HG03469 (cell line): ENCODE measurements at regions not wholly inside any gene's neighbourhood (a gene's known extent, or its start where the extent isn't known, plus 50 kb on each side); places are given as distances from the start of the nearest gene placed in this dataset.
"Not testable (repeated sequence)": the region's sequence is repeated elsewhere in the genome, so short reads cannot be mapped to it uniquely, and the experiment has no call there.

ENCODE experiments used
- ATAC-seq: cut with Tn5 transposase; IDR thresholded peaks from one replicate; pipeline ENCODE4 v1.9.1; 2021; ENCODE audit warnings: mild to moderate bottlenecking, moderate library complexity, moderate number of reproducible peaks; ENCODE audit not compliant: unreplicated experiment

GRCh38 chr1:843946-844345 is 79.8 kb upstream of the SAMD11 start:
- ATAC-seq, result not testable (repeated sequence)

- no peak for ATAC-seq
These were observed 79.2 kb upstream of the SAMD11 start for GRCh38 chr1:844472-845026.

GRCh38 chr1:845641-846040 is 78.1 kb upstream of the SAMD11 start:
- not testable (repeated sequence) for ATAC-seq

- ATAC-seq, result not testable (repeated sequence)
These were observed 73.8 kb upstream of the SAMD11 start for GRCh38 chr1:849873-850272.

GRCh38 chr1:850318-850717 is 73.4 kb upstream of the SAMD11 start:
- ATAC-seq, result not testable (repeated sequence)

- ATAC-seq, result not testable (repeated sequence)
These were observed 72.3 kb upstream of the SAMD11 start for GRCh38 chr1:851398-851797.

GRCh38 chr1:851841-852240 is 71.9 kb upstream of the SAMD11 start:
- ATAC-seq, result not testable (repeated sequence)

GRCh38 chr1:855202-855981 is 68.3 kb upstream of the SAMD11 start:
- ATAC-seq, result not testable (repeated sequence)

GRCh38 chr1:856541-857057 is 67.1 kb upstream of the SAMD11 start:
- ATAC-seq, result not testable (repeated sequence)

GRCh38 chr1:857926-858648 is 65.6 kb upstream of the SAMD11 start:
- not testable (repeated sequence) for ATAC-seq

- ATAC-seq, result not testable (repeated sequence)
These were observed 65.1 kb upstream of the SAMD11 start for GRCh38 chr1:858649-859041.

GRCh38 chr1:860941-861340 is 62.8 kb upstream of the SAMD11 start:
- not testable (repeated sequence) for ATAC-seq

GRCh38 chr1:861714-862113 is 62.0 kb upstream of the SAMD11 start:
- no peak for ATAC-seq

GRCh38 chr1:862601-863000 is 61.1 kb upstream of the SAMD11 start:
- not testable (repeated sequence) for ATAC-seq

- not testable (repeated sequence) for ATAC-seq
These were observed 58.1 kb upstream of the SAMD11 start for GRCh38 chr1:865633-866032.

GRCh38 chr1:866095-866494 is 57.6 kb upstream of the SAMD11 start:
- no peak for ATAC-seq

- not testable (repeated sequence) for ATAC-seq
These were observed 57.0 kb upstream of the SAMD11 start for GRCh38 chr1:866631-867299.

GRCh38 chr1:867550-867949 is 56.2 kb upstream of the SAMD11 start:
- not testable (repeated sequence) for ATAC-seq

GRCh38 chr1:869499-870244 is 54.1 kb upstream of the SAMD11 start:
- no peak for ATAC-seq
